Gastrocnemius medialis (tissue), 4 donors: ENCODE measurements at regions not wholly inside any gene's neighbourhood (a gene's known extent, or its start where the extent isn't known, plus 50 kb on each side); places are given as distances from the start of the nearest gene placed in this dataset.

ENCODE experiments used
- ATAC-seq, 2 donors: fragments of 150-250 bp; one replicate each; pipeline ENCODE4 v1.9.1; 2016
- DNase-seq, 2 donors: peaks; one replicate each; pipeline ENCODE4 v3.0.0-alpha.2; 2019
- H3K27ac ChIP-seq, 4 donors: fragments of 200-600 bp; sonication (generic); 1 replicate in 1 of 4; 2 replicates in 3 of 4; pipeline ENCODE4 v1.5.1; 2016 to 2018; ENCODE audit warnings: mild to moderate bottlenecking in 2 of 4, moderate library complexity in 1 of 4
- H3K27me3 ChIP-seq, 3 donors: fragments of 200-600 bp; sonication (generic) in 2 of 3; 1 replicate in 1 of 3; 2 replicates in 2 of 3; pipeline versions ENCODE4 v1.5.1 to v1.6.0; 2016 to 2019; ENCODE audit warnings: mild to moderate bottlenecking in 1 of 3, moderate library complexity in 1 of 3
- H3K36me3 ChIP-seq, 2 donors: fragments of 200-600 bp; sonication (generic) in 1 of 2; one replicate each; pipeline ENCODE4 v1.5.1; 2017 to 2018
- H3K4me1 ChIP-seq, 2 donors: fragments of 200-600 bp; sonication (generic) in 1 of 2; one replicate each; pipeline ENCODE4 v1.5.1; 2016 to 2017; ENCODE audit warnings: mild to moderate bottlenecking in 2 of 2
- H3K4me3 ChIP-seq, 4 donors: fragments of 200-600 bp; sonication (generic) in 3 of 4; 1 replicate in 1 of 4; 2 replicates in 3 of 4; pipeline ENCODE4 v1.5.1; 2016 to 2019; ENCODE audit warnings: mild to moderate bottlenecking in 2 of 4
- H3K9me3 ChIP-seq, 3 donors: fragments of 200-600 bp; sonication (generic) in 2 of 3; 1 replicate in 1 of 3; 2 replicates in 2 of 3; pipeline ENCODE4 v1.5.1; 2016 to 2019
- POLR2A ChIP-seq, 2 donors: fragments of 450-650 bp; IDR thresholded peaks; one replicate each; pipeline ENCODE4 v1.6.1; 2017; ENCODE audit warnings: antibody characterized with exemption in 2 of 2, mild to moderate bottlenecking in 2 of 2, moderate library complexity in 2 of 2
- in situ Hi-C, 4 donors: fragments of 200-750 bp; cut with MboI; loops; one replicate each; pipeline versions ENCODE4 v1.15.0 to v1.8.0; 2017; ENCODE audit warnings: low sequenced_read_pairs in 4 of 4
- intact Hi-C: fragments of 100-400 bp; cut with DNase I; formaldehyde crosslinking; loops from one replicate; pipeline ENCODE4 v1.15.1; 2023; ENCODE audit warnings: low total_unique reads
- TF ChIP-seq, protein P1 (sequence below), 5 experiments: fragments of 450-650 bp in 3 of 5; fragments of 200-600 bp in 2 of 5; sonication (generic) in 2 of 5; IDR thresholded peaks in 4 of 5; conservative IDR thresholded peaks in 1 of 5; 1 replicate in 4 of 5; 2 replicates in 1 of 5; pipeline ENCODE4 v1.5.1; 2016 to 2019; ENCODE audit warnings: antibody characterized with exemption in 5 of 5, mild to moderate bottlenecking in 3 of 5, moderate library complexity in 3 of 5

DNA sequence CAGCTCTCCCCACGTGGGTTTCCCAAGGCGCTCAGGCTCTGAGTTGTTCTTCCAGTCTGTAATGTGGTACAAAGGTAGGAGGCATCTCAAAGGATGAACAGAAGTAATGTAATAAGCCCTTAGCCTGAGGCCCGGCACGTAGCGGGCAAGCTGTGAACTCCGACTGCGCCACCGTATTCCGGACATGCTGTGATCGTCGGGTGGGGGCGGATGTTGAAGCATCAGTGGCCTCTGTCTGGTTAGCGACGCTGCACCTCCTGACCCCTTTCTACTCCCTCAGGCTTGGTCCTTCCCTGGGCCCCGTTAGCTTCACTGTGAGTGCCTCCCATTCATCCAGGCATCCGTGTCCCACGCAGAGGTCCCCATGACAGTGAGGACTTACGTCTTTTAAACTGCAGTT is 151.7 kb downstream of the ERMARD start:
- H3K4me3 ChIP-seq: no peak overlapping the region
- no peaks in the 10 kb centered on the region for H3K4me1 ChIP-seq
- no peaks in the 10 kb centered on the region for H3K36me3 ChIP-seq
- ATAC-seq: no peak
- TF ChIP-seq, protein P1, sequence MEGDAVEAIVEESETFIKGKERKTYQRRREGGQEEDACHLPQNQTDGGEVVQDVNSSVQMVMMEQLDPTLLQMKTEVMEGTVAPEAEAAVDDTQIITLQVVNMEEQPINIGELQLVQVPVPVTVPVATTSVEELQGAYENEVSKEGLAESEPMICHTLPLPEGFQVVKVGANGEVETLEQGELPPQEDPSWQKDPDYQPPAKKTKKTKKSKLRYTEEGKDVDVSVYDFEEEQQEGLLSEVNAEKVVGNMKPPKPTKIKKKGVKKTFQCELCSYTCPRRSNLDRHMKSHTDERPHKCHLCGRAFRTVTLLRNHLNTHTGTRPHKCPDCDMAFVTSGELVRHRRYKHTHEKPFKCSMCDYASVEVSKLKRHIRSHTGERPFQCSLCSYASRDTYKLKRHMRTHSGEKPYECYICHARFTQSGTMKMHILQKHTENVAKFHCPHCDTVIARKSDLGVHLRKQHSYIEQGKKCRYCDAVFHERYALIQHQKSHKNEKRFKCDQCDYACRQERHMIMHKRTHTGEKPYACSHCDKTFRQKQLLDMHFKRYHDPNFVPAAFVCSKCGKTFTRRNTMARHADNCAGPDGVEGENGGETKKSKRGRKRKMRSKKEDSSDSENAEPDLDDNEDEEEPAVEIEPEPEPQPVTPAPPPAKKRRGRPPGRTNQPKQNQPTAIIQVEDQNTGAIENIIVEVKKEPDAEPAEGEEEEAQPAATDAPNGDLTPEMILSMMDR (IDR thresholded peaks at IDR 0.05 in 4 of 5, conservative IDR thresholded peaks at IDR 0.05 in 1 of 5): no peak
- TF ChIP-seq POLR2A (IDR thresholded peaks at IDR 0.05): no peak
- DNase-seq: no peak
- no peaks in the 10 kb centered on the region for H3K9me3 ChIP-seq
- no peak overlapping the region for H3K27ac ChIP-seq
- intact Hi-C loops (no loop called here), in situ Hi-C loops (no loop called here)
- no peaks in the 10 kb centered on the region for H3K27me3 ChIP-seq

DNA sequence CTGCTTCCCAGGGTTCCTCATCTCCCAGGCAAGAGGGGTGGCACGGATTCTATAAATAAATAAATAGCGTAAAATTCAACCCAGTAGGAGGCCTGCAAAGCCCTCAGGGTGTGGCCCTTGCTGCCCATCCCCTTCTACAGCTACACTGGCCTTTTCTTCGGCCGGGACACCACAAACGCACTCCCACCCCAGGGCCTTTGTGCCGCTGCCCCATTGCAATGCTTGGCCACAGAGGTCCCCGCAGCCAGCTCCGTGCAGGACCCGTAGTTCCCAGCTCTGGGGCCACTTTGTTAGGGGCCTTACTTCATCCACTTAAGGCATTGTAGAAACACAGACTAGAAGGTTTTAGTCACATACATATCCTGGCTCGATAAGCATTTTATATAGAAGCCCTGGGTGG is 151.2 kb downstream of the ERMARD start:
- ATAC-seq (no peak), DNase-seq (no peak)
- Histone ChIP-seq H3K9me3 (no peaks in the 10 kb centered on the region), H3K27me3 (no peaks in the 10 kb centered on the region), H3K27ac (no peak overlapping the region), H3K4me3 (no peak overlapping the region), H3K36me3 (no peaks in the 10 kb centered on the region), H3K4me1 (no peaks in the 10 kb centered on the region)
- intact Hi-C loops: no loop called here
- in situ Hi-C loops: no loop called here
- TF ChIP-seq, protein P1 (IDR thresholded peaks at IDR 0.05 in 4 of 5, conservative IDR thresholded peaks at IDR 0.05 in 1 of 5): no peak
- no peak for TF ChIP-seq POLR2A (IDR thresholded peaks at IDR 0.05)

DNA sequence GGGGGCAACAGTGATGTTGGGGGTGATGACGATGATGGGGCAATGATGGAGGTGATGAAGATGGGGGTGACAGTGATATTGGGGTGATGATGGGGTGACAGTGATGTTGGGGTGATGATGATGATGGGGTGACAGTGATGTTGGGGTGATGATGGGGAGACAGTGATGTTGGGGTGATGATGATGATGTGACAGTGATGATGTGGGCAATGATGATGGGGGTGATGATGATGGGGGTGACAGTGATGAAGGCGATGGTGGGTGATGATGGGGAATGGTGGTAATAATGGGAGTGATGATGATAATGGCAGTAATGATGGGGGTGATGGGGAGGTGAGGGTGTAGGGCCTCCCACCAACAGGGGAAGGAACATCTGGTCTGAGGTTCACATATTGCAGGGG is 150.6 kb downstream of the ERMARD start:
- intact Hi-C loops: no loop called here
- no peaks in the 10 kb centered on the region for H3K9me3 ChIP-seq
- H3K36me3 ChIP-seq: no peaks in the 10 kb centered on the region
- DNase-seq (no peak), ATAC-seq (no peak)
- no peaks in the 10 kb centered on the region for H3K4me1 ChIP-seq
- in situ Hi-C loops: no loop called here
- H3K27me3 ChIP-seq: no peaks in the 10 kb centered on the region
- H3K4me3 ChIP-seq: no peak overlapping the region
- TF ChIP-seq, protein P1 (IDR thresholded peaks at IDR 0.05 in 4 of 5, conservative IDR thresholded peaks at IDR 0.05 in 1 of 5): no peak
- TF ChIP-seq POLR2A (IDR thresholded peaks at IDR 0.05): no peak
- no peak overlapping the region for H3K27ac ChIP-seq

DNA sequence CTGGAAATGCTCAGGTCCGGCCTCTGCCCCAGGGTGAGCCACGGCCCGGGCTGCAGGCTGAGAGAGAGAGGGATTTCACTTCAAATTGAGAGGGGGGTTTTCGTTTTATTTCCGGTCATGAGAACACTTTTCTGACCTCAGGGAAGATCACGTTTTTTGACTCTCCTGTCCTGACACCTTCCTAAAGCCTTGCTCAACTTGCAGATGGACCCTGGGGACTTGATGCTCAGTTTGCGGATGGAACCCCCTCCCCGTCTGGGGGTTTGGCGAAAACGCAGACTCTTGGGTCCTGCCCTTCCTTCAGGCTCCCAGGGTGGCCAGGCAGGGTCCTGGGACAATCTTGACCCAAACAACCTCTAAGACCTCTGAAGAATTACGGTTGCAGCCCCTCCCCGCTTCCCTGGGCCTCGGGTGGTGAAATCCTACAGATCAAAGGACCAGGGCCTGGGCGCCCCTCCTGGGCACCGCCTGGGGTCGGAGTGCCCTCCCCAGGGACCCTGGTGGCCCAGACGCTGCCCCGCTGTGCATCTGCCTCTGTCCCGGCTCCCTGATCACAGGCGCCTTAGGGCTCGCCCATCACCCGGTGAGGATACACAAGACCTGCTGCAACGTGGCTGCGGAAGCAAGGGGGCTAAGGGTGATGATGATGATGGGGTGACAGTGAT is 148.2 kb downstream of the ERMARD start:
- Histone ChIP-seq H3K36me3 (no peaks in the 10 kb centered on the region), H3K9me3 (no peaks in the 10 kb centered on the region), H3K4me1 (no peaks in the 10 kb centered on the region), H3K4me3 (no peak overlapping the region), H3K27ac (no peak overlapping the region), H3K27me3 (no peaks in the 10 kb centered on the region)
- DNase-seq: no peak
- intact Hi-C loops (no loop called here), in situ Hi-C loops (no loop called here)
- ATAC-seq: no peak
- TF ChIP-seq, protein P1 (IDR thresholded peaks at IDR 0.05 in 4 of 5, conservative IDR thresholded peaks at IDR 0.05 in 1 of 5): no peak
- TF ChIP-seq POLR2A (IDR thresholded peaks at IDR 0.05): no peak
